ENCODE measurements at regions not wholly inside any gene's neighbourhood (a gene's known extent, or its start where the extent isn't known, plus 50 kb on each side); places are given as distances from the start of the nearest gene placed in this dataset.

- no peak for TF ChIP-seq POLR2A (IDR thresholded peaks at IDR 0.05)
- TF ChIP-seq, protein P1, sequence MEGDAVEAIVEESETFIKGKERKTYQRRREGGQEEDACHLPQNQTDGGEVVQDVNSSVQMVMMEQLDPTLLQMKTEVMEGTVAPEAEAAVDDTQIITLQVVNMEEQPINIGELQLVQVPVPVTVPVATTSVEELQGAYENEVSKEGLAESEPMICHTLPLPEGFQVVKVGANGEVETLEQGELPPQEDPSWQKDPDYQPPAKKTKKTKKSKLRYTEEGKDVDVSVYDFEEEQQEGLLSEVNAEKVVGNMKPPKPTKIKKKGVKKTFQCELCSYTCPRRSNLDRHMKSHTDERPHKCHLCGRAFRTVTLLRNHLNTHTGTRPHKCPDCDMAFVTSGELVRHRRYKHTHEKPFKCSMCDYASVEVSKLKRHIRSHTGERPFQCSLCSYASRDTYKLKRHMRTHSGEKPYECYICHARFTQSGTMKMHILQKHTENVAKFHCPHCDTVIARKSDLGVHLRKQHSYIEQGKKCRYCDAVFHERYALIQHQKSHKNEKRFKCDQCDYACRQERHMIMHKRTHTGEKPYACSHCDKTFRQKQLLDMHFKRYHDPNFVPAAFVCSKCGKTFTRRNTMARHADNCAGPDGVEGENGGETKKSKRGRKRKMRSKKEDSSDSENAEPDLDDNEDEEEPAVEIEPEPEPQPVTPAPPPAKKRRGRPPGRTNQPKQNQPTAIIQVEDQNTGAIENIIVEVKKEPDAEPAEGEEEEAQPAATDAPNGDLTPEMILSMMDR (IDR thresholded peaks at IDR 0.05) = no peak
These were observed 54.4 kb upstream of the AJAP1 start for GRCh38 chr1:4599951-4600481.

Data from thyroid gland (tissue), 4 donors.